ENCODE measurements at regions not wholly inside any gene's neighbourhood (a gene's known extent, or its start where the extent isn't known, plus 50 kb on each side); places are given as distances from the start of the nearest gene placed in this dataset.

DNA sequence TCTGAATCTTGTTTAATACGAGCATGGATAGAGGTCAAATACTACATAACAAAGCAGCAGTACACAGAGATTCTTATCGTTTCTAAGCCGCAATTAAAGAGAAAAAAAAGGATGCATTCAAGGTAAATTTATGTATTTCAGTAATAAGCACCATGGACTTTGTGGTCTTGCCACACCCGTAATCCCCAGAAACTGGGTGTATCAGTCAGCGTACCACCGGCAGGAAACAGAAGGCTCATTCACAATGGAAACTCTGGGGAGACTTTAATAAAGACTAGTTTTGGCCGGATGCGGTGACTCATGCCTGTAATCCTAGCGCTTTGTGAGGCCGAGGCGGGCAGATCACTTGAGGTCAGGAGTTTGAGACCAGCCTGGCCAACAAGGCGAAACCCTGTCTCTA is 81.9 kb upstream of the ZNF280D start:
- no peak for DNase-seq
- H2AFZ ChIP-seq (ENCODE audit: low read length), result no peak overlapping the region
- no peaks in the 10 kb centered on the region for H3K23me2 ChIP-seq (ENCODE audit: insufficient read length, low read depth, low read length, poor library complexity, severe bottlenecking)
- TF ChIP-seq, protein P1, sequence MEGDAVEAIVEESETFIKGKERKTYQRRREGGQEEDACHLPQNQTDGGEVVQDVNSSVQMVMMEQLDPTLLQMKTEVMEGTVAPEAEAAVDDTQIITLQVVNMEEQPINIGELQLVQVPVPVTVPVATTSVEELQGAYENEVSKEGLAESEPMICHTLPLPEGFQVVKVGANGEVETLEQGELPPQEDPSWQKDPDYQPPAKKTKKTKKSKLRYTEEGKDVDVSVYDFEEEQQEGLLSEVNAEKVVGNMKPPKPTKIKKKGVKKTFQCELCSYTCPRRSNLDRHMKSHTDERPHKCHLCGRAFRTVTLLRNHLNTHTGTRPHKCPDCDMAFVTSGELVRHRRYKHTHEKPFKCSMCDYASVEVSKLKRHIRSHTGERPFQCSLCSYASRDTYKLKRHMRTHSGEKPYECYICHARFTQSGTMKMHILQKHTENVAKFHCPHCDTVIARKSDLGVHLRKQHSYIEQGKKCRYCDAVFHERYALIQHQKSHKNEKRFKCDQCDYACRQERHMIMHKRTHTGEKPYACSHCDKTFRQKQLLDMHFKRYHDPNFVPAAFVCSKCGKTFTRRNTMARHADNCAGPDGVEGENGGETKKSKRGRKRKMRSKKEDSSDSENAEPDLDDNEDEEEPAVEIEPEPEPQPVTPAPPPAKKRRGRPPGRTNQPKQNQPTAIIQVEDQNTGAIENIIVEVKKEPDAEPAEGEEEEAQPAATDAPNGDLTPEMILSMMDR (conservative IDR thresholded peaks at IDR 0.05), result no peak
- no peak overlapping the region for H2BK5ac ChIP-seq (ENCODE audit: insufficient read length, low read length)
- H3K27me3 Mint-ChIP-seq (ENCODE audit: low read depth), result no peaks in the 10 kb centered on the region
- H3K4ac ChIP-seq (ENCODE audit: low read depth, low read length), result no peak overlapping the region
- H3K4me1 ChIP-seq (ENCODE audit: insufficient read depth, low read length), result no peaks in the 10 kb centered on the region
- H4K91ac ChIP-seq (ENCODE audit: insufficient read length, low read depth, low read length), result no peak overlapping the region
- H2AK5ac ChIP-seq (ENCODE audit: insufficient read length, low read length), result no peak overlapping the region
- no peaks in the 10 kb centered on the region for H3K9me3 Mint-ChIP-seq
- H3K79me1 ChIP-seq (ENCODE audit: insufficient read depth, low read depth, low read length, poor library complexity, severe bottlenecking), result no peaks in the 10 kb centered on the region
- H3K79me2 ChIP-seq (ENCODE audit: insufficient read depth, low read length), result no peaks in the 10 kb centered on the region
- H3K18ac ChIP-seq (ENCODE audit: insufficient read length, low read depth, low read length), result no peak overlapping the region
- no peak overlapping the region for H3K9ac ChIP-seq (ENCODE audit: extremely low read depth, insufficient read length, low read length)
- no peak overlapping the region for H3K23ac ChIP-seq (ENCODE audit: insufficient read length, low read depth, low read length)
- WGBS (ENCODE audit: extremely low coverage, insufficient read length, low lambda C conversion rate), result no CpG with 5 or more reads among the region's 12 CpGs
- no peak overlapping the region for H3K56ac ChIP-seq (ENCODE audit: insufficient read length, low read depth, low read length)
- H3K27me3 ChIP-seq (ENCODE audit: insufficient read depth, low read length), result no peaks in the 10 kb centered on the region
- H4K20me1 ChIP-seq (ENCODE audit: control insufficient read depth, insufficient read depth, insufficient read length), result no peaks in the 10 kb centered on the region
- no peak overlapping the region for H2BK120ac ChIP-seq (ENCODE audit: low read depth, low read length, poor library complexity, severe bottlenecking)
- H2BK12ac ChIP-seq (ENCODE audit: insufficient read length, low read depth, low read length), result no peak overlapping the region
- no peak overlapping the region for H4K8ac ChIP-seq (replicated peaks; ENCODE audit: insufficient read length, low read depth, low read length)
- H3K27ac ChIP-seq (ENCODE audit: insufficient read length, low read depth, low read length), result no peak overlapping the region
- no peak overlapping the region for H3T11ph ChIP-seq (ENCODE audit: low read length)
- no peak overlapping the region for H4K5ac ChIP-seq (ENCODE audit: insufficient read length, low read depth, low read length)
- no peak overlapping the region for H3K4me3 Mint-ChIP-seq
- no peaks in the 10 kb centered on the region for H3K4me1 Mint-ChIP-seq
- H3K4me2 ChIP-seq (ENCODE audit: insufficient read depth, insufficient read length, low read length), result no peak overlapping the region
- H3K9me3 ChIP-seq (ENCODE audit: control insufficient read depth, low read depth, low read length), result no peaks in the 10 kb centered on the region
- no peak overlapping the region for H2BK20ac ChIP-seq (ENCODE audit: low read depth, low read length, poor library complexity, severe bottlenecking)
- H3K27ac Mint-ChIP-seq, result no peak overlapping the region
- no peaks in the 10 kb centered on the region for H3K36me3 Mint-ChIP-seq (ENCODE audit: insufficient read depth in 1 of 3, low read depth in 3 of 3)
- H3K14ac ChIP-seq (ENCODE audit: insufficient read depth, low read length), result no peak overlapping the region
- H2BK15ac ChIP-seq (ENCODE audit: low read depth, low read length), result no peak overlapping the region
